CD1c-positive myeloid dendritic cell (primary cell): ENCODE measurements at regions not wholly inside any gene's neighbourhood (a gene's known extent, or its start where the extent isn't known, plus 50 kb on each side); places are given as distances from the start of the nearest gene placed in this dataset.

Source experiments
- DNase-seq: peaks from one replicate; pipeline ENCODE4 v3.0.0-alpha.2; 2016; ENCODE audit errors: extremely low spot score

- DNase-seq, result no peak
Observed at GRCh38 chr2:5236249-5236648, 455.9 kb upstream of the SOX11 start.

GRCh38 chr2:5242751-5243150 is 449.4 kb upstream of the SOX11 start:
- no peak for DNase-seq

DNA sequence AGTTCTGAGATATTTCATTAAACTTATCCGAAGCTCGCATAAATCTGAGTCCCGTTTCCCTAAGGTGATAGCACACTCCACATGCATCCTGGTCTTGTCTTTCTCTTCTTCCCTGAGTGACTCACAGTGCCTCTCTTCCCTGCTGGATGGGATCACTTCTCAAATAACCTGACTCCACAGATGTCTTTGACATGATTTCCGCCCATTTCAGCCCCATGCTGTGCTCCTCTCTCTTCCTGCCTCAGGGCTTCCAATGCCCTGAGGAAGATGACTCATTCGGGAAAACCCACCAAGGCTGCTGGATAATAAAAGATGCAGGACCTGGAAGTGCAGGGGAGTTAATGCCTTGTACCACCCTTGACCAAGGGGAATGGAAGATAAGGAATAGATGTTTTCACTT is 441.7 kb upstream of the SOX11 start:
- no peak for DNase-seq

GRCh38 chr2:5253263-5253662 is 438.9 kb upstream of the SOX11 start:
- no peak for DNase-seq

DNA sequence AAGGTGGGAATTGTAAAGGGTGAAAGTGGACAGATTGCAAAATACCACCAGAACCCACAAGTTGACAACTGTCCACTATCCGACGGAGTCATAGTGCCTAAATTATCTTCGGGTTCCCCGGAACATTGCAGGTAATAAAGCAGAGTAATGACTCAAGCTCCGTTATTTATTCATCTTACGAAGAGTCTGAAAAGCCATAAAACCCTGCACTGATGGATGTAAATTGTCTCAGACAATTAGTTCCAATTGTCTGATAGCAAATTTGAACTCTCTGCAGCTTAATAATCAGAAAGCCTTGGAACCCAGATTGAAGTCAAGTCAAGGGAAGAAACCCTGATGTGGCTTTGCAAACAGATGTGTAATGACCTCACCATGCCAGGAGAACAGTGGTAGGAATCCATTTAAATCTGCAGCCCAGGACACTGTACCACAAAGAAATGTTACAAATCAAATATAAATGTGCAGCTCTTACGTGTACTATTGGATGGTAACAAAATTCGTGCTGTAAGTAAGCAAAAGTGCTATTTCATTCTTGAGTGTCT is 437.3 kb upstream of the SOX11 start:
- DNase-seq, result no peak

DNA sequence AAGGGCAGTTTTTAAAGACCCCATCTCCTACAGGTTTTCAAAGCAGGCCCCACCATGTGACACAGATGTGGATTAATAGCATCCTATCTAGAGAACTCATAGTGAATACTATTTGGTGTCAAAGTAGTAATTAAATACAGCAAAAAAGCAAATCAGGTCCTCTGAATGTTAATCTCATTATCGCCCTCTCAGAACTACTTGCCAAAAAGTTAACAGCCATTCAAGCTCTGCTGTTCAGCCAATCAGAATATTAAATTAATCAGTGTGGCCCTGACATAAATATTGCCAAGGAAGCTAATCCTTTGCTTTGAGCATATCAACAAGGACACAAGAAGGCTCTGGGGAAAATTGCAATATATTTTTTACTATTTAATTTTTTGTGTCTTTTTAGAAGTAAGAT is 428.9 kb upstream of the SOX11 start:
- no peak for DNase-seq

DNA sequence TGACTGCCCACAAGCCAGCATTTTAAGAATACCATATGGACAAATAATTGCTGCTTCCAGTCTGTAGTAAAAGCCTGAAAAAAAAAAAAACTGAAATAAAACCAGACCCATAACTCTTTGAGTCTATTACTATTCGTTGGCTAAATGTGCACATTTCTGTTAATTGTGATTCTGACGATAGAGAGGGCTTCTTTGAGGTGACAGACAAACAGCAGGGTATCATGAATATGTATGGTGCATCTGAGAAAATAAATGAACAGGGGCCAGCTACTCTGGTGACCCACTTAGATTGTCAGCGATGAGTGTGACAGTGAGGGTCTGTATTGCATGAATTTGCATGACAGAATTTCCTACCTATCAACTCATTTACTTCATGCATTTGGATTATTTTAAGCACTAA is 427.8 kb upstream of the SOX11 start:
- no peak for DNase-seq

GRCh38 chr2:5285061-5285460 is 407.1 kb upstream of the SOX11 start:
- DNase-seq, result no peak

GRCh38 chr2:5285872-5286769 is 406.1 kb upstream of the SOX11 start:
- DNase-seq, result no peak

DNA sequence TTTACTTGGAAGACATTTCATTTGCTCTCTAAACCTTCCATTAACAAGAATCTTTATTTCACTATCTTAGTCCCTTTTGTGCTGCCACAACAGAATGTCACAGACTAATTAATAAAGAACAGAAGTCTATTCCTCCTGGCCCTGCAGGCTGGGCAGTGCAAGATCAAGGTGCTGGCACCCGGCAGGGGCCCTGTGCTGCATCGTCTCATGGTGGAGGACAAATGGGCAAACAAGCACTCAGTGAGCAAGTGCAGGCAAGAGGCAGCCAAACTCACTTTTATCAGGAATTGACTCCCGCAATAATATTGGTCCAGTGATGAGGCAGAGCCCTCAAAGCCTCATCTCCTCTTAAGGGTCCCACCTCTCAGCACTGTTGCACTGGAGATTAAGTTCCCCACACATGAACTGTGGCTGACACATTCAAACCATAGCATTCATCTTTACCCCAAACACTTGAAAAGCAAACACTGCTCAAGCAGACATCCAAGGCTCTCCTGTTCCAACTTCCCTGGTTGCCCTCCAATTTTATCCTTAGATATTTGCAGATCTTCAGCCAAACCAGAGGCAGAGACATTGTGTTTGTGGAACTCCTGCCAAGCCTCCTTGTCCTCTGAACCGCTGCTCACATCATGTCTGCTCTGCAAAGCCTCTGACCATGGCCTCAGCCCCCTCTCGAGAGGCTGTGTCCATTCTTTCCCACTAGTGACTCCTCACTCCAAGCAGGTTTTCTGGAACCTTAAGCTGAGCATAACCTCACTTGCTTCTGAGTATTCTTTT is 404.4 kb upstream of the SOX11 start:
- DNase-seq, result no peak

DNA sequence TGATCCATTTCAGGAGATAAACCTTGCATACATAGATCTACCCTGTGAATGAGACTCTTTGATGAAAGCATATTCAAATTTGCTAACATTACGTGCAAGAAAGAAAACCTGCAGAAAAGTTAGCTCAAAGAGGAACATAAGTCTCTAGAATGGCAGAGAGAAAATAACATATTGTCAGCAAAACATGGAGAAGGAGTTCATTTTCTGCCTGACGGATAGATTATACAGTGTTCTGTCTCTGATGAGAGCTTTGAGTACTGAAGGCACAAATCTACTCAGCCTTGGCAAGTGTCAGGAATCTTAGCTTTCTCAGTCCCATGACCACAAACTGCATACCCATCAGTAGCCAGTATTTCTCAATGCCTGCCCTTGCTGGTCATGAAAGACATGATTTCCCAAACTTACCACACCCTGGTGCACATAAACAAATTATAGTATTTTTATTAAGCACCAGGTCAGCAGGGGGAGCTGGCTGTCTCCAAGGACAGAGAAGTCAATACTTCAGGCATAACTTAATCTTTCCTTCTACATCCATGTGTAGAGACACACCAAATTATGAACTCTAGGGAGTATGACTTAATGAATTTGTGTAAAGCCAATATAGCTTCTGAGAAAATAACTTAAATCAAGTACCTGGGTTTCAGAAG is 401.2 kb upstream of the SOX11 start:
- DNase-seq, result no peak

- DNase-seq, result no peak
Observed at GRCh38 chr2:5304640-5305039, 387.5 kb upstream of the SOX11 start.

GRCh38 chr2:5315041-5315440 is 377.1 kb upstream of the SOX11 start:
- DNase-seq, result no peak

DNA sequence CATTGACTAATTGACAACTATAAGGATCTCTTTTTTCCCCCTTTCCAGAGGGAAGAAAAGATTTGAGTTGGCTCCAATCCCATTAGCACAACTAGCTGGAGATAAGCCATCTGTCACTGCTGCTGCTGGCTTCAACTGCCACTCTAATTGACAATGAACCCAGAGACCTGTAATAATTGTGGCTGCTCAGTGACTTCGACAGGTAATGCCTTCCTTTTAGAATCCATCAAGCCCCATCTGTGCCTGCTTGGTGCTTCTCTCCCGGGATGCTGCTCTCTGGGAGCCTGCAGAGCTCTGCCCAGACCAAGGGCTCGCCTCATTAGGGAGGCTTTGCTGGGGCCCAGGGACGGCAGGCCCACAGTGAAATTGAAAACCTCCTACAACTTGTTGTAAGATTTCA is 376.7 kb upstream of the SOX11 start:
- DNase-seq, result no peak

- no peak for DNase-seq
Observed at GRCh38 chr2:5316001-5316490, 376.1 kb upstream of the SOX11 start.

GRCh38 chr2:5319493-5319892 is 372.7 kb upstream of the SOX11 start:
- no peak for DNase-seq

DNA sequence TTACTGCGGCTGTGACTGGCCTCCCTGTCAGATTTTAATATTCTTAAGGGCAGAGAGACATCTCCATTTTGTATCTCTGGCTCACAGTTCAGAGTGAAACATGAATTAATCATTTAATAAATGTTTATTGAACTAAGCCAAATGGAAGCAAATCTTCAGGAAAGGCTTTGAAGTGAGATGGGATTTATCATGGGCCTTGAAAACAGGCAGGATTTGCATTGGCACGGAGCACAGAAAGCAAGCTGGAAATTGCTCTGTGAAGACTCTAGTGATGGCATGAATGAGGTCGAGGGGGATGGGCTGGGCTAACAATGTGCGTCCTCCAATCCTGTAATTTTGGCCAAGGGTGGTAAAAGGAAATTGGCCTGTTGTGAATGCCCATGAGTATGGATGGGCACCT is 369.8 kb upstream of the SOX11 start:
- no peak for DNase-seq

- DNase-seq, result no peak
Observed at GRCh38 chr2:5325523-5325922, 366.7 kb upstream of the SOX11 start.

- DNase-seq, result no peak
Observed at GRCh38 chr2:5328826-5329225, 363.4 kb upstream of the SOX11 start.

GRCh38 chr2:5329763-5330162 is 362.4 kb upstream of the SOX11 start:
- no peak for DNase-seq

- DNase-seq, result no peak
Observed at GRCh38 chr2:5330961-5331360, 361.2 kb upstream of the SOX11 start.

GRCh38 chr2:5332925-5333324 is 359.3 kb upstream of the SOX11 start:
- DNase-seq, result no peak
